IPS-NIHi11 (cell line): ENCODE measurements at regions not wholly inside any gene's neighbourhood (a gene's known extent, or its start where the extent isn't known, plus 50 kb on each side); places are given as distances from the start of the nearest gene placed in this dataset.
"Not testable (repeated sequence)": the region's sequence is repeated elsewhere in the genome, so short reads cannot be mapped to it uniquely, and the experiment has no call there.

ENCODE experiments used
- DNase-seq: peaks from one replicate; pipeline ENCODE4 v3.0.0; 2012; ENCODE audit warnings: mixed read lengths, low spot score

DNA sequence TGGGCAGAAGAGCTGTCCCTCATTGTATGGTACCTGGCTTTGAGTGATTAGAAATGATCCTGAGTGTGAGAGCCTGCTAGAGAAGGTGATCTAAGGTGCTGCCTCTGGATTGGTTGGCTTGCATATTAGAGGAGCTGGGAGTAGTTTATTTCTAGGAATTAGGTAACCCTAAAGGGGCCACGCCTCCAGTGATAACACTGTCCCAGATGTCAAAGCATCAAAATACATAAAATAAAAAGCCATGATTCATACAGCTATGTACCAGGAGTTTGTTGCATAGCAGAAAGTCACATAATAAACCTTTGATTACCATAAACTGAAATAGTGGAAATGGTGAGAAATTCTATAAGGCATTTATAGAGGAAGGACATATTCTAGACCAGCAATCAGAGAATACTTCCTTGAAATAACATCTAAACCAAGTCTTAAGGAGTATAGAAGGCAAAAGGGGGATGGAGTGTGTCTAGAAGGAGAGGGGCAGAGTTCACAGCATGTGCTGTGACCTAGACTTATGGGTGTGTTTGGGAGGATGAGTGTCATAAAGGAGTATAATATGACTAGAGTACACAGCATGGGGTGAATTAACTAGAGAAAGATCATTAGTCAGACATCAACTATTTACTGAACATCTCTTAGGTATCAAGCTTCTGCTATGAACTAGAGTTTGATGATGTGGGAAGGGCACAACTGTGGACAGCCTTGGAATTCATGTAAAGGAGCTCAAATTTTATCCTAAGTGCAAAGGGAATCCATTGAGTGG lies 686.4 kb downstream of the GALC start:
- DNase-seq, result no peak

DNA sequence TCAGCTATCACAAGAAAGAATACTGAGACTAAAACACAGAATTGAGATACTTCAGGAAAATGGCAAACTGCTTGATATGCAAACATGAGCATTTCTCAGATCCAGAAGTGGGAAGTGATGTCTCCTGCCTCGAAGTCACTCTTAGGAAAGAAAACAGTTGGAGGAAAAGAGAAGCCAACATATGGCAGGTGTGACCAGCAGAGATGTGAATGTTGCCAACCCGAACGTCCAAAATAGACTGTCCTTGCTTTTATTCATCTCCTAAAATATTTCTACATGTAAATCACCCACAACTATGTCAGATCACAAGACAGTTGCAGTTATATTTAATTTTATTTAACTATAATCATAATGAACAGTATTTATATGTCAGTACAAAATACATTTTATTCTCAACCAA lies 687.6 kb downstream of the GALC start:
- no peak for DNase-seq

DNA sequence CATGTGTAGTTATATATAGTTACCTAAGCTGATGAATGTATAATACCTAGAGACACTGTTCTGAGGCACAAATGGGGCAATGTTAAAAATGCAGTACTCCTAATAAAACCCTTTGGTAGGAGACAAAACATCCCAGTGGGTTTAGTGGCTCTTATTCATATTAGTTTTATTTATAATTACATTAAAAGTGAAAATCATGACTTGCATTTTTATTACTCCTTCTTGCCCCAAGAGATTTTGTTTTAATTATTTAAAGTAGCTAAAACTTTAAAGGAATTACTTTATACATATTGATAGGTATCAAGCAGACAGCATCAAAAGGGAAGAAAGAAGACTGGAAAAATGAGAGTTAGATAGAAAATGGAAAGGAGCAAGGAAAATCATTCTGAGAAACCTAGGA lies 688.6 kb downstream of the GALC start:
- DNase-seq, result no peak

GRCh38 chr14:87286826-87287225 lies 706.2 kb downstream of the GALC start:
- no peak for DNase-seq

- no peak for DNase-seq
Observed at GRCh38 chr14:87286191-87286590, 706.8 kb downstream of the GALC start.

- no peak for DNase-seq
Observed at GRCh38 chr14:87285506-87285905, 707.5 kb downstream of the GALC start.

- no peak for DNase-seq
Observed at GRCh38 chr14:87283547-87283946, 709.4 kb downstream of the GALC start.

DNA sequence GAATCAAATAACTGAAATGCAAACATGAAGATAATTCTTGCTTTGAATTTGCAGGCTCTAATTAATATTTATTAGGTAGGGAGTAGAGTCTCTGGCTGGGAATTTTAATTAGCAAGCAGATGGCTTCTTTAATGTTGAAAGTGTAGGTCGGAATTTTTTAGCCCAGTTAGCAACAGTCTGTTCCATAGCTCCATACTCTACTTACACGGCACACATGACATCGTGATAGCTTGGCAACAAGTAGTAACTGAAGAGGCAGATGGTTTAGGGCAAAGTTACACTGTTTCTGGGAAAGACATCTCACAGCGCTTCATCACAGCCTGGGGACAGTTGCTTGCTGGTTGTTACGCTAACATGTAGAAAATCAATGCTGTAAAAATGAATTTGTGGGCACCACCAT lies 710.7 kb downstream of the GALC start:
- no peak for DNase-seq

DNA sequence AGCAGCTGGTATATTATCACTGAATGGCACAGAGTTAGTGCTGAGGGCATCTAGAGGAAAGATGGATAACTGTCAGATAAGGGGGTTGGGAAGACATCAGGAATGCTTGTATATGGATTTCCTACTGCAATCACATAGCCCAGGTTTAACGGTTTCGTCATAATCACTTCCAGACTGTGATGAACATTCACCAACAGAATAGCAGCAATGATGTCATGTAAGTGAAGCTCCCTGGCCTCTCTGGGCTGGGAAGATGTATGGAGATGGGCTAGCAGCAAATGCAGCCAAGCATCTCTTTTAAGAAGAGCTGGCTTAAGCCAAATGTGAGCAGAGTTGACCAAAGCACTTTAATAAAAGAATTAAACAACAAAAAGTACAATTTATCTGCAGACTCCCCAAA lies 714.6 kb downstream of the GALC start:
- DNase-seq, result no peak

DNA sequence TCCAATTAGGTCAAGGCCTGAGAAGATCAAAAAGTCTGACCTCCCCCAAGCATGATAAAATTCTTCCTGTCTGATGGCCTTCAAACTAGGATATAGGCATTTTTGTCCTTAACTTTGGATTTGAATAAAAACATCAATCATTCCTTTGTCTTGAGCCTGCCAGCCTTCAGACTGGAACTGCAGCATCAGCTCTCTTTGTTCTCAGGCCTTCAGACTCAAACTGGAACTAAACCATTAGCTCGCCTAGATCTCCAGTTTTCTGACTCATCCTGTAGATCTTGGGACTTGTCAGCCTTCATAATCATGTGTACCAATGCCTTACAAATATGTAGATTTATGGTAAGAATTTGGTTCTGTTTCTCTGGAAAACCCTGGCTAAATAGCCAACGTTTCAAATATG lies 721.7 kb downstream of the GALC start:
- no peak for DNase-seq

DNA sequence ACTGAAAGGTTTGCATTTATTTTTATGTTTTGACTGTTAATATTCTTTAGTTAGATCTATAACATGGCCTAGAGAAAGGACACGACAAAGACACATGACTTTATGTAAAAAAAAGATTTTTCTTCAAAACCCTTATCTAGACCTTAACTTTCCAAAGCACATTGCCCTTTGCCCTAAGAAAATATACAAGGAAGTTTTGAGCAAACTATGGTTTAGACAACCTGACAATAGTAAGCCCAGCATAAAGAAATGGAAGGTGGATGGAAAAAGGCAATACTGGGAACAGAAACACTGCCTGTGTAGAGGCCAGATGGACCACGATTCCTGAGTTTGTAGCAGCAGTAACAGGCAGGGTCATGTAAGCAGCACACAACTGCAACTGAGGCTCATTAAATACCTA lies 724.0 kb downstream of the GALC start:
- no peak for DNase-seq

DNA sequence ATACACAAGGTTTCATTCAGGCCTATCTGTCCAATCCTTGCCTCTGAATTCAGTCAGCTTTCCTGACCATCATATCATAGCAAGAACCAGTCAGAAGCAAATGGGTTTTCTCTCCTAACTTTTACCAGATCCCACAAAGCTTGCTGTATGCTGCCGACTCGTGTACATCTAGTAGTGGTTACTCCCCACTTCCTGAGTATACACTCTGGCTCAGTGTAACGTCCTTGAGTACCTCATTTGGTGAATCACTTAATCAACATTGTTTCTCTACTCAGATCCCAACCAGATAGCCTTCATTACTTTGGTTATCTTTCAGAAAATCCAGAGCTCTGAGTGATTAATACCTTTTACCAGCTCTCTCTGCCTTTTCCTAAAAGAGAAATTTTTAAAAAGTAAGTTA lies 728.2 kb downstream of the GALC start:
- DNase-seq, result no peak

GRCh38 chr14:87264272-87264785 lies 728.7 kb downstream of the GALC start:
- DNase-seq, result no peak

DNA sequence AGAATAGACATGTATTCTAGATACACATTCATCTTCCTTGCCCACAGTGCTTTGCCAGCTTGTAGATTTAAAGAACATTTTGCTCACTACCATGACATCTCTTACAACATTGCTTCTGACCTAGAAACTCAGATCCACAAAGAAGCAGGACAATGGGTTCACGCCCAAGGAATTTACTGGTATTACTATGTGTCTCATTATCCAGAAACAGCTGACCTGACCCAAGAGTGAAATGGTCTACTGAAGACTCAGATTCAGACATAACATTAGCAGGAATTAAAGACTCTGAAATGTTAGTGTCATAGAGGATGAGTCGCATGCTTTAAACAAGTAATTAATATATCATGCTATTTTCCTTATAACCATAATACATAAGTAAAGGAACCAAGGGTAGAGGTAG lies 731.4 kb downstream of the GALC start:
- no peak for DNase-seq

DNA sequence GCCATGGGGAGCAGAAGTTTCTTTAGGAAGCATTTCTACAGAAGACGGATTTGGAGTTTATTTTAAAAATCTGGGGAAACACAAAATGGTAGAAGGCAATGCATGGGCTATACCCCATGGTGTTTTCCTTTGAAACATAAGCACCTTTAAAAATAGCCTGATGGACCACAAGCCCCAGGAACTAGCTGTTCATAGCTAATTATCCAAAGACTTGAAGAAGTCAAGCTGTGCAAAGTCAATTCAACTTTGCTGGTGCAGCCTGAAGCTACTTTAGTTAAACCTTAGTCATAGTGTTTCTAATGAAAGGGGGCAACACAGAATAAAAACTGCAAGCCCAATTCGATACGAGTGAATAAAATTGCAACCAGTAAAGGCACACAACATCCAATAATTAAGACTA lies 732.5 kb downstream of the GALC start:
- DNase-seq, result peak; percentile 14

DNA sequence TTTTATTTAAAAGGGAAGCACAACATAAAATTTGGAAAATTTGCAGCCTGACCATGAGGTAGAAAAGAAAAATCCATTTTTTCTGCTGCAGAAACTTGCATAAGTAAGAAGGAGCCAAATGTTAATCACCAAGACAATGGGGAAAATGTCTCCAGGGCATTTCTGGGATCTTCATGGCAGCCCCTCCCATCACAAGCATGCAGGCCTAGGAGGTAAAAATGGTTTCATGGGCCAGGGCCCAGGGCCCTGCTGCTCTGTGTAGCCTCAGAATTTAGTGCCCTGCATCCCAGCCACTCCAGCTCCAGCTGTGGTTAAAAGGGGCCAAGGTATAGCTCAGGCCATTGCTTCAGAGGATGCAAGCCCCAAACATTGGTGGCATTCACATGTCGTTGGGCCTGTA lies 735.6 kb downstream of the GALC start:
- no peak for DNase-seq

DNA sequence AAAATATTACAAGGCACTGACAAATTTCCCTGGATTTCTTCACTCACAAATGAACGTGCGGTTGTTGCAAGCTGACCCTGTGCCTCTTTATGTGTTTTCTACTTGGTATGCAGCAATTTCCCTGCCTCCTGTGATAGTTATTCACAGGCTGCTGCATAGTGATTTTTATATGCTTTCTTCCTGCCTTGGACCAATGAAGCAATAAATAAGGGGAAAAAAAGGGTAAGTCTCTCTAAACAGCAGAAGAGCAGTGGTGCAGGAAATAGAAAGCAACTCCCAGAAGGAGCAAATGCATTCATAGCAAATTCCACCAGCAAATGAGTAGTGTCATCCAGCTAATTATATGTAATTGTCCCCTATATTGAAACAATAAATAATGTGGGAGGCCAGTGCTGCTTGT lies 737.9 kb downstream of the GALC start:
- DNase-seq, result no peak

GRCh38 chr14:87254331-87254874 lies 738.6 kb downstream of the GALC start:
- no peak for DNase-seq

GRCh38 chr14:87253791-87254190 lies 739.2 kb downstream of the GALC start:
- DNase-seq, result not testable (repeated sequence)

DNA sequence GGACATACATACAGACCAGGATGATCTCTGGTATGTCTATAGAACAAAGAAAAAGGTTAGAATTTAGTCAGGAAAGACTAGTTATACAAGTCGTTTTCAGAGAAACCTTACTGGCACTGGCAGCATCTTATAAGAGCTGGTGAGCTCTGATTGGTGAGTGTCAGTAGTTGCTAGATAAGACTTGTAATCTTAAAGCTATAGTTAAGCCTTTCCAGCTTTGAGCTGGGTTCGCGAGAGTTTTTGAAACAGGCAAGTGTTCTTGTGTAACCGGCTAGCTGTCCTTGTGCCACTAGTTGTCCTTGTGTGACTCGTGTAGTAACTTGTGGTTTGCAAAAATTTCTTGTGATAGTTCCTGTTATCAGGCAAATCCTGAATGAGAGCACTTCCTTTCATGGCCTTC lies 740.9 kb downstream of the GALC start:
- DNase-seq, result no peak

DNA sequence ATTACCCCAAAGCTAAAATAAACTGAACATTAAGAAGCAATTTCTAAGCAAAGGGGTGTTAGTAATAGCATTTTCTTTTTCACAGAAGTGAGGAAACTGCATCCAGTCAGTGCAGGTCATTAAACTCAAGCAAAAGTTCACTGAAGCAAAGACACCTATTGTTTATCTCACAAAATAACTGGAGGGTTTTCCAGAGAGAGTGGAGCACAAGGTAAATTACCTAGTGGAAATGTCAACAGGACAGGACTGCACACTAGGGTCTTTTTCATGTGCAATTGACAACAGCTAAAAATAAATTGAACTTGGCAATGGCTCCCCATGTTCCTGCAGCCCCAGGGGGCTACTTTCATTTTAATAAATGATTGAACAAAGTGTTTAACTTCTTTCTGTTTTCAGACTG lies 742.0 kb downstream of the GALC start:
- no peak for DNase-seq

GRCh38 chr14:87241018-87241768 lies 751.8 kb downstream of the GALC start:
- DNase-seq, result no peak

DNA sequence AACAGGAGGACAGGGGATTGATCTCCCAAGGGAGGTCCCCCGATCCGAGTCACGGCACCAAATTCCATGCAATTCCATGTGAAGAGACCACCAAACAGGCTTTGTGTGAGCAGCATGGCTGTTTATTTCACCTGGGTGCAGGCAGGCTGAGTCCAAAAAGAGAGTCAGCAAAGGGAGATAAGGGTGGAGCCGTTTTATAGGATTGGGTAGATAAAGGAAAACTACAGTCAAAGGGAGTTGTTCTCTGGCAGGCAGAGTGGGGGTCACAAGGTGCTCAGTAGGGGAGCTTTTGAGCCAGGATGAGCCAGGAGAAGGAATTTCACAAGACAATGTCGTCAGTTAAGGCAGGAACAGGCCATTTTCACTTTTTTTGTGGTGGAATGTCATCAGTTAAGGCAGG lies 752.7 kb downstream of the GALC start:
- DNase-seq, result not testable (repeated sequence)
